GM18519 (cell line): ENCODE measurements at regions not wholly inside any gene's neighbourhood (a gene's known extent, or its start where the extent isn't known, plus 50 kb on each side); places are given as distances from the start of the nearest gene placed in this dataset.
"Not testable (repeated sequence)": the region's sequence is repeated elsewhere in the genome, so short reads cannot be mapped to it uniquely, and the experiment has no call there.

ENCODE experiments used
- ATAC-seq: cut with Tn5 transposase; IDR thresholded peaks from one replicate; pipeline ENCODE4 v1.9.1; 2021; ENCODE audit warnings: mild to moderate bottlenecking, moderate library complexity; ENCODE audit not compliant: unreplicated experiment, low FRiP score

- ATAC-seq = no peak
Measured at GRCh38 chr6:137652961-137653705, 158.9 kb upstream of the OLIG3 start.

GRCh38 chr6:137653706-137654059 lies 159.5 kb upstream of the OLIG3 start:
- ATAC-seq = no peak

- no peak for ATAC-seq
Measured at GRCh38 chr6:137654365-137654981, 160.3 kb upstream of the OLIG3 start.

- ATAC-seq = no peak
Measured at GRCh38 chr6:137655291-137655690, 161.1 kb upstream of the OLIG3 start.

GRCh38 chr6:137656735-137657134 lies 162.5 kb upstream of the OLIG3 start:
- ATAC-seq = no peak

GRCh38 chr6:137657351-137657911 lies 163.2 kb upstream of the OLIG3 start:
- ATAC-seq = no peak

GRCh38 chr6:137658287-137658686 lies 164.1 kb upstream of the OLIG3 start:
- no peak for ATAC-seq

- no peak for ATAC-seq
Measured at GRCh38 chr6:137659871-137660270, 165.7 kb upstream of the OLIG3 start.

GRCh38 chr6:137660296-137660731 lies 166.1 kb upstream of the OLIG3 start:
- no peak for ATAC-seq

- ATAC-seq = no peak
Measured at GRCh38 chr6:137661601-137662000, 167.4 kb upstream of the OLIG3 start.

GRCh38 chr6:137664183-137664582 lies 170.0 kb upstream of the OLIG3 start:
- ATAC-seq = no peak

- no peak for ATAC-seq
Measured at GRCh38 chr6:137665342-137665934, 171.2 kb upstream of the OLIG3 start.

- no peak for ATAC-seq
Measured at GRCh38 chr6:137666202-137666774, 172.1 kb upstream of the OLIG3 start.

GRCh38 chr6:137673603-137674002 lies 179.4 kb upstream of the OLIG3 start:
- ATAC-seq = no peak

GRCh38 chr6:137676888-137677287 lies 182.7 kb upstream of the OLIG3 start:
- no peak for ATAC-seq

- no peak for ATAC-seq
Measured at GRCh38 chr6:137677709-137678108, 183.5 kb upstream of the OLIG3 start.

GRCh38 chr6:137678451-137678850 lies 184.3 kb upstream of the OLIG3 start:
- ATAC-seq = no peak

- ATAC-seq = no peak
Measured at GRCh38 chr6:137680705-137681346, 186.2 kb upstream of the TNFAIP3 start.

GRCh38 chr6:137681445-137682009 lies 185.5 kb upstream of the TNFAIP3 start:
- no peak for ATAC-seq

- not testable (repeated sequence) for ATAC-seq
Measured at GRCh38 chr6:137682658-137683057, 184.4 kb upstream of the TNFAIP3 start.
